ENCODE measurements at regions not wholly inside any gene's neighbourhood (a gene's known extent, or its start where the extent isn't known, plus 50 kb on each side); places are given as distances from the start of the nearest gene placed in this dataset.

DNA sequence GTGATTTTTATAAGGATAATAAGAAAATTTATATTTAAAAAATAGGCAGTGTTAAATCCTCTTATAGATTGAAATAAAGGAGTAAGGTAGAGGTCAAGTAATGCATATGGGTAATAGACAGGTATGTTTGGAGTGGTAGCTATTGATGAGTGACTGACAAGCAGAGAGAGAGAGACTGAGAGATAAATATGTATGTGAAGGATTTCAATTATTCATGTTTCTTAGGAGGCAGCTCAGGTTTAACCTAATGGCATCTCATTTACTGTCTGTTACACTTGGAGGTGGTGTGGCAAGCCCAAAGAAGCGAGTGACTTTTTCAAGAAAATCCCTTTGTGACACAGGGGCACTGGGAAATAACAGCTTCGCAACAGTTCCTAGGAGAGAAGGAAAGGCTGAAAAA, 120.2 kb downstream of the KIF2B start:
- Histone ChIP-seq H3K36me3 (ENCODE audit: control insufficient read depth in 2 of 2, insufficient read depth in 2 of 2, low read length in 1 of 2) (no peaks in the 10 kb centered on the region), H3K27ac (ENCODE audit: control insufficient read depth, insufficient read depth) (no peak overlapping the region), H3K9me3 (replicated peaks; ENCODE audit: control insufficient read depth, insufficient read depth, low read length) (no peaks in the 10 kb centered on the region), H3K4me3 (no peak overlapping the region), H4K20me1 (ENCODE audit: control insufficient read depth, insufficient read depth) (no peaks in the 10 kb centered on the region), H3K4me1 (ENCODE audit: control insufficient read depth, insufficient read depth, low read length) (no peaks in the 10 kb centered on the region), H3K79me2 (ENCODE audit: control insufficient read depth, insufficient read depth, low read length) (no peaks in the 10 kb centered on the region), H3K4me2 (ENCODE audit: control insufficient read depth, insufficient read depth) (no peak overlapping the region), H2AFZ (ENCODE audit: control insufficient read depth, low read depth, low read length) (no peak overlapping the region), H3K9ac (ENCODE audit: control insufficient read depth, insufficient read depth, low read length) (no peak overlapping the region), H3K27me3 (replicated peaks in 1 of 2; ENCODE audit: control insufficient read depth in 2 of 2, insufficient read depth in 2 of 2, low read length in 1 of 2) (no peaks in the 10 kb centered on the region)
- CTCF ChIA-PET = no interaction called here
- 0% methylated on average over 2 of the region's 2 CpGs for WGBS (ENCODE audit: insufficient coverage, insufficient replicate concordance, low lambda C conversion rate, missing lambda C conversion rate)
- in situ Hi-C loops (cut with MboI) (no loop called here), intact Hi-C loops (cut with micrococcal nuclease; ENCODE audit: unreplicated experiment) (no loop called here)
- no TSS peak for BruUV-seq (replicated peaks)
- POLR2A ChIA-PET = no interaction called here
- SMC1A ChIA-PET (ENCODE audit: uncharacterized antibody, unreplicated experiment) = interaction anchor here (0.7 kb wide), 1 partner anchor 9 kb away, joined by 3 read pairs; no protein-coding TSS in a partner anchor
- no peak for TF ChIP-seq RAD21 (IDR thresholded peaks at IDR 0.05; ENCODE audit: insufficient read depth, low read depth, low read length)
- TF ChIP-seq, protein P1, sequence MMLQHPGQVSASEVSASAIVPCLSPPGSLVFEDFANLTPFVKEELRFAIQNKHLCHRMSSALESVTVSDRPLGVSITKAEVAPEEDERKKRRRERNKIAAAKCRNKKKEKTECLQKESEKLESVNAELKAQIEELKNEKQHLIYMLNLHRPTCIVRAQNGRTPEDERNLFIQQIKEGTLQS (IDR thresholded peaks at IDR 0.05; ENCODE audit: borderline replicate concordance, extremely low read depth, low read depth, low read length) = no peak
- no peak for TF ChIP-seq SPI1 (IDR thresholded peaks at IDR 0.05; ENCODE audit: borderline replicate concordance, insufficient read depth, low read depth, low read length)
- no peak for TF ChIP-seq HDAC6 (IDR thresholded peaks at IDR 0.05; ENCODE audit: unreplicated experiment)
- TF ChIP-seq CBX3 (IDR thresholded peaks at IDR 0.05; ENCODE audit: borderline replicate concordance, low read depth) = no peak
- TF ChIP-seq MYC (IDR thresholded peaks at IDR 0.05; ENCODE audit: insufficient read depth, insufficient read length, insufficient replicate concordance, low read length, severe bottlenecking) = no peak
- TF ChIP-seq ZNF592 (IDR thresholded peaks at IDR 0.05) = no peak
- TF ChIP-seq SIN3A (IDR thresholded peaks at IDR 0.05; ENCODE audit: low read depth, low read length) = no peak
- no peak for TF ChIP-seq MEF2A (IDR thresholded peaks at IDR 0.05; ENCODE audit: insufficient read depth, low read depth, low read length)
- TF ChIP-seq POU2F2 (IDR thresholded peaks at IDR 0.05; ENCODE audit: borderline replicate concordance, low read depth, low read length) = no peak
- no peak for TF ChIP-seq TCF12 (IDR thresholded peaks at IDR 0.05; ENCODE audit: low read depth, low read length)
- no peak for TF ChIP-seq CHD4 (IDR thresholded peaks at IDR 0.05)
- TF ChIP-seq YY1 (IDR thresholded peaks at IDR 0.05; ENCODE audit: low read depth, low read length) = no peak
- no peak for TF ChIP-seq BACH1 (IDR thresholded peaks at IDR 0.05; ENCODE audit: borderline replicate concordance)
- TF ChIP-seq TBL1XR1 (IDR thresholded peaks at IDR 0.05; ENCODE audit: low read depth, low read length) = no peak
- no peak for TF ChIP-seq GATAD2B (conservative IDR thresholded peaks at IDR 0.05; ENCODE audit: low read depth)
- TF ChIP-seq EP300 (IDR thresholded peaks at IDR 0.05; ENCODE audit: borderline replicate concordance in 1 of 2, control insufficient read depth in 1 of 2, low read depth in 2 of 2, low read length in 2 of 2) = no peak
- no peak for TF ChIP-seq MTA2 (IDR thresholded peaks at IDR 0.05; ENCODE audit: low read depth)
- RAD21 ChIA-PET (ENCODE audit: unreplicated experiment) = no interaction called here
- FAIRE-seq = no peak
- ATAC-seq = no peak
- no peak for DNase-seq (ENCODE audit: low read depth, low spot score)

Data from GM12878 (cell line).